Activated CD4-positive, alpha-beta T cell treated with anti-CD3 and anti-CD28 coated beads, Interleukin-2, amount 50 U/mL, for 4 hours (primary cell): ENCODE measurements at regions not wholly inside any gene's neighbourhood (a gene's known extent, or its start where the extent isn't known, plus 50 kb on each side); places are given as distances from the start of the nearest gene placed in this dataset.

Experiments
- DNase-seq, 2 experiments: peaks; one replicate each; pipeline ENCODE4 v3.0.0-alpha.2; 2020

DNA sequence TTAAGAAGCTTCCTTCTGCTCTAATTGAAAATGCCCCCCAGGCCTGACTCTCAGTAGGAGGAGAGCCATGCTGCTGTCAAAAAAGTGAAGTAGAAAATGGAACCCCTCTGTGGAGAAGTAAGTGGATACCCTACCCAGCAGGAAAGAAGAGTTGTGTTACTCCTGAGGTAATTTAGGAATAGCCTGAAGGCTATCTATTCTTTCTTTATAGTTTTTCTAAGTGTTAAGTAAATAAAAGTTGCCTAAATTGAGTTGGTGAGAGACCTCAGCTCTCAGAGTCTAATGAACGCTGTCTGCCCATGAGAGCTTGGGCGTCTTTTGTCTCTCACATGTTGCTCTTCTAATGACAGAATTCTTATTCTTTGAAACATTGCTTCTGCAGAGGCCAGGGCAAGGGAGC, 116.2 kb downstream of the NSUN3 start:
- no peak for DNase-seq

DNA sequence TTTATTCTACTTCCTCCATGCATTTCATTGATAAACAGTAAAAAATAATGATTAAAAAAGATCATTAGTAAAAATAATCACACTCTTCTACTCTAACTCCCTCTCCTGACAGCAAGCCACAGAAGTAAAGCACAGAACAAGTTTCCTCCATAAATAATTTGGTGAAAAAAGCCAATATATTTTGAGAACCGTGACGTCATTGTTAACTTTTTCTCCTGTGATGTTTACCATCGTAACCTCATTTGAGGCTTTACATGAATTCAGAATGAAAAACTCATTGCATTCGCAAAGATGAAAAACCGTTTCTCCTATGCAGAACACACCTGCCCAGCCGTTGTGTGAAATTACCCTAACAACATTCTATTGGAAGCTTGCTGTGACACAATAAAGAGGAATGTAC, 120.7 kb downstream of the NSUN3 start:
- no peak for DNase-seq

DNA sequence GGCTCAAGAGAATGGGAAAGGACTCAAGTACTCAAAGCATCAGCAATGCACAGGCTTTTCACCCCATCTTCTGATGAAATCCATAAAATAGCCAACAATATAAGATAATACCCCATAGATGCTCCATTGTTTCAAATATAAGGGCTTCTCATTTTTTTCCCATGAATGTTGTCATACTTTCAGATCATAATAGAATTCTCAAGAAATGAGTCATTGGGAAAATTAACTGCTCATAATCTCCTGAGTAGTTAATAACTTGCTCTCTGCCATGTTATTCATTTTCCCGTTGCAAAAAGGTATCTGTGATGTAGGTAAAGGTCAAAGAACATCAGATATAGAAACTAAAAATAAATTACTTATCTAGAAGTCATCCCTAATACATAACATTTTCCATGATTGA, 121.9 kb downstream of the NSUN3 start:
- DNase-seq, result no peak

DNA sequence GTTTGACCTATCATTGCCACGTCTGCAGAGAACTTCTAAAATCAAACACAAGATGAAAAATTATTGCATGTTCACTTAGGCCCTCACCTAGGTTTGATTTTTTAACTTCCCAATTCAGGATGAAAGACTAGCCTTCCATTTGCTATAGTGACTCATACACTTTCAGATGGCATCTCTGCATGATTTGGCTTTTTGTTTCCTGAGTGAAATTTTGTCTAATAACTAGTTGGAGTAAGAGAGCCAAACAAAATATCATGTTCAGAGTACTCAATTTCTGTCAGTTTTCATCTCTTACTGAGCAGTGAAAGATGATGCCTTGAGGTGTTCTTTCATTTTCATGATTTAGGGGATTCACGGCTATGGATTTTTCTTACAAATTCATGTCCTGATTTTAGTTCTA, 122.9 kb downstream of the NSUN3 start:
- DNase-seq, result no peak

DNA sequence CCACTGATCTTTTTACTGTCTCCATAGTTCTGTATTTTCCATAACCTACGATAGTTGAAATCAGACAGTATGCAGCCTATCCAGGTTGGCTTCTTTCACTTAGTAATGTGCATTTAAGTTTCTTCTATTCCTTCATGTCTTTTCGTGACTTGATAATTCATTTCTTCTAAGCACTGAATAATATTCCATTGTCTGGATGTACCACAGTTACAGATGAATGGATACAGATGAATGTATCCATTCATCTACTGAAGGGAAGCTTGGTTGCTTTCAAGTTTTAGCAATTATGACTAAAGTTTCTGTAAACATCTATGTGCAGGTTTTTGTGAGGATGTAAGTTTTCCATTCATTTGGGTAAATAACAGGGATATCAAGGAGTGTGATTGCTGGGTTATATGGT, 124.8 kb downstream of the NSUN3 start:
- DNase-seq, result no peak

DNA sequence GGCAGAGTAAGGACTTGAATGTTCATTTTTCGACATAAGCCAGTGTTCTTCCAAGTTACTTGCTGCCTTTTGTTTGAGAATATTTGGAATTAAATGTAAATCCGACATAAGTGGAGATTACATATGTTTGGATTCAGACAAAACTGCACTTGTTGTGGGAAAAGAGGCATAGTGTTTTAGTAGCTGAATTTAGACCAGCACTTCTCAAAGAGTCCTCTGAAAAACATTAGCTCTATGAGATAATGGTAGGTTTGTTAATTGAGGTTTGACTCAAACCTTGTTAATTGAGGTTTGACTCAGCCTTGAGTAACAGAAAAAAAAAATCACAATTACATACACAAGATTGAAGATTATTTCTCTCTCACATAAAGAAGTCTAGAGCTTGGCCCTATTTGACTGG, 132.5 kb downstream of the NSUN3 start:
- no peak for DNase-seq

DNA sequence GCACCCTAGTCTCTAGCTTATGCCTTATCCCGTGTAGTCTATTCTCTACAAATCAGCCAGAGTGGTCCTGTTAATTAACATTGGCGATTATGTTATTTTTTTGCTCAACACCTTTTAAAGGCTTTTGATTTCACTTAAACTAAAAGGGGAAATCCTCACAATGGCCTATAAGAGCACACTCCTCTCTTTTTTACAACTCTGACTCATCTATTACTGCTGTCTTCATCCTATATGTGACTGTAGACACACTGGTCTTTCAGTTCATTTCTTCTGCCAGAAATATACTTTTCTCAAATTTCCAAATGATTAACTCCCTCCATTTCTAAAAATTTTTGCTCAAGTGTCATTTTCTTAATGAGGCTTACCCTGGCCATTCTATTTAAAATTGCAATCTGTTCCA, 143.4 kb downstream of the NSUN3 start:
- no peak for DNase-seq

DNA sequence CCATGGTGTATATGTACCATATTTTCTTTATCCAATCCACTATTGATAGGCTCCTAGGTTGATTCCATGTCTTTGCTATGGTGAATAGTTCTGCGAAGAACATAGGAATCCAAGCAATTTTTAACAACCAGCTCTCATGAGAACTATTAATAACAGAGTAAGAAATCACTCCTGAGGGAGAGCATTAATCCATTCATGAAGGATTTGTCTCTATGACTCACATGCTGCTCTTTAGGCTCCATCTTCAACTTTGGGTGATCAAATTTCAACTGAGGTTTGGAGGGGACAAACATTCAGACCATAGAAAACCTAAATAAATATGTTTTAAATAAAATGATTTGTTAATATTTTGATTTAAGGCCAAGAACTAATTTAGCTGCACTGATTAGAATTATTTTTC, 147.4 kb downstream of the NSUN3 start:
- DNase-seq, result no peak

GRCh38 chr3:94217406-94217805, 154.5 kb downstream of the NSUN3 start:
- DNase-seq, result no peak

GRCh38 chr3:94220426-94220825, 157.6 kb downstream of the NSUN3 start:
- DNase-seq, result no peak

DNA sequence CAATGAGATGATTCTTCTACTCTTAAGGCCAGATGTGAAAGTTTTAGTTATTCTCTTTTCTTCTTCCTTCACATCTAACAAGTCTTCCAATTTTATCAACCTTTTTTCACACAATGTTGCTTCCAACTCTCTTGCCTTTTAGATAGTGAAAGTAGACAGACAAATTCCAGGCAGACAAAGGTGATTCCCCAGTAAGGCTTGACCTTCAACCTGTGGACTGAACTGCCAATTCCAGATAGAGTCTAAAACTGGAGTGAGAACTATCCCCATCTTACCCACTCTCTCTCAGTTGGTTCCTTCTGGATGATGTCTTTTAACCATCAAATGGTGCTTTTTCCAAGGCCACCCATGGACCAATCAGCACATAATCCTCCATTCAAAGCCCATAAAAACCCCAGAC, 159.0 kb downstream of the NSUN3 start:
- DNase-seq, result no peak

DNA sequence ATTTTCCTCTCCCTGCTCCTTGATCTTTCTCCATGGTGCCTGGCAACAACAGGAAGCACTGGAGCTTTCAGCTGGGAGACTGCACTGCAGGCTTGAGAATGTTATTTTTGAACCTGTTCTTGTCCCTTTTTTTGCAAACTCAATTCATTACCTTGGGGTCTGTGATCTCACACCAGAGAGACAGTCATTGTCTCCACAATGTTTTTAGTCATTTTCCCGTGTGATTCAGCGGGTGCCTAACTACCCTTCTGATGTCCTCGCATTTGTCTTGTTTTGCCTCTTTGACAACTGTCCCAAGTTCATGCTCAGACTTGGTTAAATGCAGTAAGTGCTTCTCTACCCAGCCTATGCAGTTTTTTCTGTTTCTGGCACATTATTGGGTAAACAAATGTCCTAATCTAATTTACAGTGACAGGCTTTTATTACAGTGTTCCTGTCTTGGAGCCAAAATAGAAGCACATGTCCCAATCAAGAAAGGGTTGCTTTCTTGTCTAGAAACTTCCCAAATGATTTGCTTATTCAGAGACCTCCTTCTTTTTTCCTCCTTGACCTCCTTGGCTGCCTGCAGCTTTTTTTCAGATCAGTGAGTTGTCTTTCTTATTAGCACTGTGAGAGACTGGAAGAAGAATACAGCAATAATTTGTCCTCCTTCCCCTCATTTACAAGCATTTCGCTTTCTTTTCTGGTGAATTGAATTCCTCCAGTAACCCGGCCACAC, 162.4 kb downstream of the NSUN3 start:
- DNase-seq, result no peak

GRCh38 chr3:94226078-94226477, 163.2 kb downstream of the NSUN3 start:
- no peak for DNase-seq

- DNase-seq, result no peak
Measured at GRCh38 chr3:94232921-94233320, 170.1 kb downstream of the NSUN3 start.

DNA sequence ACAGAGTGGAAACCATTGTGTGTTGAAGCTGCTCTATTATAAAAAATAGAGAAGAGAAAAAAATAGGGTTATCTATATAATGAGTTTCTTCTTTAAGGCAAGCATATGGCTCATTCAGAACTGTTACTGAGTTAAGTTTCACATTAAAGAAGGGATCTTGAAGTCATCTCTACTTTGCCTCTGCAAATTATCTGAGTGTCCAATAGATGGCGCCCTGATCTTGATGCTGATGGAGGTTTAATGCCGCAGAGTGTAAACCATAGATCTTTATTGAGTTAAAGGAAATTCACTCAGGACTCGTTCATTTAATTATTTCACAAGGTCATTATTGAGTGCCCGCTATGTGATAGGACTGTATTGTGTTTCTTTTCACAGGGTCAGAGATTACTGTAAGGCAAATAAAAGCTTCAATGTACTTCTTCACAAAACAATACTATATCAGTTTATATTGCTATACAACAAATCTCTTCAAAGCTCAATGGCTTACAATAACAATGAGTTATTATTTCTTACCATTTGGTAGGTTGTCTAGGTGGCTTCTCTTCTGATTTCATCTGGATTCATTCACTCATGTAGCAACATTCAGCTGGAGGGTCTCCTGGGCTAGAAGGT, 171.4 kb downstream of the NSUN3 start:
- DNase-seq, result no peak

DNA sequence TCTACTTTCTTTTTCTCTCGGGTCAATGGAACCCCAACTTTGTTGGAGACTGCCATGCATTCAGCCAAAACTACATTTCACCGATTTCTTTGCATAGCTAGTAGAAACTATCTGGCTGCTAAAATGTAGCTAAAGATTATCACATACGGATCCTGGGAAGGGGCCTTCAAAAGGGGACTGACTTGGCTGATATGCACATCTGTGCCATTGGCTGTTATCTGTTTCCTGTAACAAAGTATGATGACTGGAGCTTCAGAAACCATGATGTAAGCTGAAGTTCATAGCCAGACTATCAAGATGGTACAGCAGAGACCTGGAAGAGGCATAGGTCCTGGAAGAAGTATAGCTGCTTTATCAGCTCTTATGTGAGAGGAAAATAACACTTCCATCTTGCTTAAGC, 179.1 kb downstream of the NSUN3 start:
- DNase-seq, result no peak

DNA sequence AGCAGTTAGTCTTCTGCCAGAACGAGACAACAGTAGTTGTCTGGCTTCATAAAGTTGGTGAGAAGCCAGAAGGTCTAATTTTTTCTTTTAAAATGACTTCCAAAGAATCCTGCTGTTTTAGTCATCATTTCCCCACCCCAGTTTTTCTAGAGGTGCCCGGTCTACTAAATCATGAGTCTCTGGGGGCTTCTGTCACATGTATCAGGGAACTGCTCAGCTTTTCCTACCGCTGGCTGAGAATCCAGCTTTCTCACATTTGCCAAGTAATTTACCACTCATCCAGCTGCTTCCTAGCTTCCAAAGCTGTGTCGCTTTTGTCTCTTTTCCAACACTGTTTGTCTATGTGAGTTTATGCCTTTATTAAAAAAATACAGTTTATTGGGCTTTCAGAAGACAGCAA, 183.3 kb downstream of the NSUN3 start:
- DNase-seq, result no peak

GRCh38 chr3:94248042-94248441, 185.2 kb downstream of the NSUN3 start:
- no peak for DNase-seq

DNA sequence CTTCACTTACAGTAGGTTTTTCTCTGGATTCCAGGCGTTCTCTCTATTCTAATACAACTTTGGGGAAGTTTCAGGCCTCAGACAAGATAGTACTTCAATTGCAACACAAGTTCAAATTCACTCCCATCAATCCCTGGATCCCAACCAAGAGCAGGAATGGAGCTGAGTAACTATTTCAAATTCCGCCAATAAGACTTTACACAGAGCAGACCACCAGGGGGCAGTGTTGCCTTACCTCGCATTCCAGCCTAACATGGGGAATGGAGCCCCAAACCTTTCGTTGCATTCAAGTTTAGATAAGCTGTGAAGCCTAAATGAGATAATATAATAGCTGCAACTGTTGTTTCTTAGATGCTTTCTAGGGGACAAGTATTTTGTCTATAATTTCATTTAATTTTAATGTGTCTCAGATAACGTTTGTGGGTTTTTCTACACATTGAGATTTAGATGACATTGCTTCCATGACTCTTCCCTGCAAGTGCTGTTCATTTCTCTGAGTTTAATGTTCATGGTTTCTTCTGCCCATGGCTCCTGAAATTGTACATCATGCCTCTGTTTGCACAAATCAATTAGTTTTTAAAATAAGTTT, 186.7 kb downstream of the NSUN3 start:
- DNase-seq, result peak; percentile 38 to 50

- no peak for DNase-seq
Measured at GRCh38 chr3:94251566-94251965, 188.7 kb downstream of the NSUN3 start.

GRCh38 chr3:94252316-94252715, 189.5 kb downstream of the NSUN3 start:
- DNase-seq, result no peak

DNA sequence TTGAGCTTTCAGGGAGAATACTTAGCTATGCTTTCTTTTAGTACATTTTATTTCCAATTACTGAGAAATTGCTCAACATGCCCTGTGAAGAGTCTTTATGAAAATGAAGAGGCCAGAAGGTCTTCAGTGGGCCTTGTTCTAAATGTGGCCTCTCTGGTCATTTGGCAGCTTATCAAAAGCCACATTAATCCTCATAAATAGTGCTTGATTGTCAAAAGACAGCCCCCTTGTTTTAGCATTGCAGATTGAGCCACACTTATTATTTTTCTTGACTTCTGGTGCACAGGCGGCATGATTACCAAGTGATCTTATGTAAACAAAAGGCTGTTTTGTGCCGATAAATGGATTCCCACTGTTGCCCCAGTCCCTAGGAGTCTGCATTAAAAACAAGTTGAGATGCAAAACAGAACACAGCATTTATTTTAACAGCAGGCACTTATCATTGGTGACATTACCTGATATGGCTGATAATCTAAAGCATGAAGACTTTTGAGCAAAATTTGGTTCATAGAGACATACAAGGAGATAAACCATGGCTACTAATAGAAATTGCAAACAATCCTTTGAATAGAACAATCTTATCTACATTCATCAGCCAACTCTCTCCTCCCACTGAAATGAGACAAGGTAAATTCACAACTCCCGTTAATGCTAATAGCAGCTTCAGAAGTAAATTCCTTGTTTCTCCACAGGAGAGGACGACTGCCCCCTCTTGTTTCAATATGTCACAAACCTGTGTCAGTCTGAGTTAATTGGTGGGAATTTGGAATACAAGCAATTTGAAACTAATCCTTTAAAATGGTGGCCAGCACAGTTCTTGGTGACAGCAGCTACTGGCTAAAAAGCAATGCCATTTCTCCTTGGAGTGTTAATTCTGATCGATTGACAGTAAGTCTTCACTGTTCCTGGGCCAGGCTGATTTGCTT, 194.3 kb downstream of the NSUN3 start:
- no peak for DNase-seq

DNA sequence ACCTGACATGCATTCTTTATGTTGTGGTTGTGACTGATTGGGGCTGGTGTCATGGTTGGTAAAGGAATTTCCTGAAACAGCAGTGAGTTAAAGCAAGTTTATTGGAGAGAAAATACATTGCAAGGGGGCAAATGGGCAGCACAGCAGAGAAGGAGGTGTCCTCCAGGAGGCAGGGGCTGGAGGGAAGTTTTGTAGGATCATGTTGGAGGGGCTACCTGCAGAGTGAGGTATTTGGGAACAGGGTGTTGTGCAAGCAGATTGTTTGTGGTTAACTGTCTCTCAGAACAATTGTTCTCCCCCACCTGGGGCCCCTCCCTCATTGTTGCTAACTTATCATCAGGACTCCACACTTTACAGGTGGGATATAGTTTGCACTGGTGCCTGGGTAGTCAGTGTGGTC, 196.0 kb downstream of the NSUN3 start:
- no peak for DNase-seq

GRCh38 chr3:94259291-94259690, 196.4 kb downstream of the NSUN3 start:
- DNase-seq, result no peak
